B cell (primary cell): ENCODE measurements at regions not wholly inside any gene's neighbourhood (a gene's known extent, or its start where the extent isn't known, plus 50 kb on each side); places are given as distances from the start of the nearest gene placed in this dataset.

Experiments used
- CTCF ChIP-seq: fragments of 200-600 bp; IDR thresholded peaks from one replicate; pipeline ENCODE4 v1.8.0; 2022; ENCODE audit warnings: antibody characterized with exemption, mild to moderate bottlenecking
- EZH2 ChIP-seq: IDR thresholded peaks from 2 replicates; pipeline ENCODE4 v1.6.1; 2012; ENCODE audit warnings: borderline replicate concordance, low read depth, mild to moderate bottlenecking, moderate library complexity, low read length; ENCODE audit not compliant: insufficient read depth, poor library complexity, severe bottlenecking

GRCh38 chr20:10771435-10772140 lies 97.8 kb upstream of the JAG1 start:
- TF ChIP-seq CTCF, result no peak
- no peak for TF ChIP-seq EZH2
